Ishikawa (cell line): ENCODE measurements at regions not wholly inside any gene's neighbourhood (a gene's known extent, or its start where the extent isn't known, plus 50 kb on each side); places are given as distances from the start of the nearest gene placed in this dataset.

ENCODE experiments used
- EP300 ChIP-seq: IDR thresholded peaks from 2 replicates; pipeline ENCODE4 v1.6.1; 2012; ENCODE audit warnings: borderline replicate concordance
- NFIC ChIP-seq: IDR thresholded peaks from 2 replicates; pipeline ENCODE4 v1.6.1; 2012
- RAD21 ChIP-seq: IDR thresholded peaks from 2 replicates; pipeline ENCODE4 v1.6.1; 2012; ENCODE audit warnings: low read depth
- TAF1 ChIP-seq: IDR thresholded peaks from 2 replicates; pipeline ENCODE4 v1.6.1; 2012; ENCODE audit warnings: low read depth, mild to moderate bottlenecking
- YY1 ChIP-seq: IDR thresholded peaks from 2 replicates; pipeline ENCODE4 v1.6.1; 2012; ENCODE audit warnings: low read depth

- no peak for TF ChIP-seq EP300
- TF ChIP-seq TAF1, result no peak
- TF ChIP-seq YY1, result no peak
- TF ChIP-seq NFIC, result no peak
- TF ChIP-seq RAD21, result no peak
Observed at GRCh38 chr6:166862978-166863530, 93.3 kb downstream of the RNASET2 start.
